K562 (cell line): ENCODE measurements at regions not wholly inside any gene's neighbourhood (a gene's known extent, or its start where the extent isn't known, plus 50 kb on each side); places are given as distances from the start of the nearest gene placed in this dataset.

Experiments
- ATAC-seq: fragments of 200-7000 bp; cut with Tn5 transposase; 3 replicates; pipeline ENCODE4 v1.9.1; 2020; ENCODE audit warnings: moderate library complexity
- BruUV-seq: library from RNA; stranded (reverse); fragments of 400-500 nt; replicated peaks from 2 replicates; lab custom pipeline; 2021; lab: Mats Ljungman, UMichigan
- CTCF ChIA-PET: fragments of 300-600 bp; formaldehyde crosslinking; extraction: SDS; loops from one replicate; lab custom pipeline; 2021; ENCODE audit warnings: low intra/inter-chr PET ratio; lab: Yijun Ruan, JAX
- POLR2A ChIA-PET: fragments of 300-600, 350-650 bp; sonication (Branson Sonifier 250); formaldehyde crosslinking; extraction: SDS; loops from one replicate; lab custom pipeline; 2021; ENCODE audit warnings: antibody characterized with exemption, inconsistent platforms; lab: Yijun Ruan, JAX
- DNase-seq, 4 experiments: peaks; one replicate each; pipeline versions ENCODE4 v3.0.0 to v3.0.0-alpha.2; 2011 to 2018; ENCODE audit warnings: low spot score in 3 of 4, mixed read lengths in 3 of 4; ENCODE audit errors: extremely low read depth in 1 of 4
- FAIRE-seq: peaks from 2 replicates; lab custom pipeline; 2011; peaks lifted over from hg19 to GRCh38; lab: Jason Lieb, UNC
- H2AFZ ChIP-seq: 2 replicates; pipeline ENCODE4 v1.6.0; 2011; ENCODE audit warnings: low read depth, low read length, control low read depth, inconsistent platforms
- H3K27ac ChIP-seq: fragments of 200-600 bp; 3 replicates; pipeline ENCODE4 v1.8.0; 2011; ENCODE audit warnings: low read depth, mild to moderate bottlenecking, control low read depth, inconsistent platforms, low read length, moderate library complexity, mixed read lengths; ENCODE audit errors: extremely low read depth
- H3K27me3 ChIP-seq, 2 experiments: fragments of 300-600 bp in 1 of 2; 2 replicates in 1 of 2; 3 replicates in 1 of 2; pipeline versions ENCODE4 v1.6.0 to v1.8.0; 2011; ENCODE audit warnings: inconsistent platforms in 2 of 2, low read length in 2 of 2, mild to moderate bottlenecking in 1 of 2, mixed read lengths in 1 of 2, moderate library complexity in 1 of 2; ENCODE audit not compliant: control insufficient read depth in 2 of 2, insufficient read depth in 2 of 2
- H3K36me3 ChIP-seq: fragments of 300-600 bp; 3 replicates; pipeline ENCODE4 v1.8.0; 2011; ENCODE audit warnings: mild to moderate bottlenecking, low read length, inconsistent platforms; ENCODE audit not compliant: control insufficient read depth, insufficient read depth
- H3K4me1 ChIP-seq, 2 experiments: fragments of 200-600 bp in 1 of 2; replicated peaks in 1 of 2; 2 replicates in 1 of 2; 3 replicates in 1 of 2; pipeline versions ENCODE4 v1.5.1 to v1.8.0; 2011; ENCODE audit warnings: inconsistent platforms in 2 of 2, low read length in 2 of 2, mild to moderate bottlenecking in 1 of 2, mixed read lengths in 1 of 2, moderate library complexity in 1 of 2; ENCODE audit not compliant: control insufficient read depth in 2 of 2, insufficient read depth in 2 of 2
- H3K4me2 ChIP-seq: 2 replicates; pipeline ENCODE4 v1.6.1; 2011; ENCODE audit warnings: low read length, control low read depth, inconsistent platforms, mixed read lengths; ENCODE audit not compliant: insufficient read depth
- H3K4me3 ChIP-seq: fragments of 200-600 bp; sonication (generic), shearing (Covaris generic); 2 replicates; pipeline ENCODE4 v1.5.1; 2016; ENCODE audit warnings: control low read depth, inconsistent platforms
- H3K79me2 ChIP-seq: fragments of 200-600 bp; 3 replicates; pipeline ENCODE4 v1.8.0; 2011; ENCODE audit warnings: low read length, inconsistent platforms; ENCODE audit not compliant: control insufficient read depth, insufficient read depth
- H3K9ac ChIP-seq, 2 experiments: 2 replicates each; pipeline versions ENCODE4 v1.6.0 to v1.6.1; 2011; ENCODE audit warnings: low read depth in 2 of 2, low read length in 2 of 2, control low read depth in 1 of 2, inconsistent platforms in 1 of 2, mild to moderate bottlenecking in 1 of 2, mixed read lengths in 1 of 2; ENCODE audit not compliant: insufficient read depth in 1 of 2
- H3K9me1 ChIP-seq: one replicate; pipeline ENCODE4 v1.6.0; 2011; ENCODE audit warnings: inconsistent platforms, mild to moderate bottlenecking, low read length, moderate library complexity; ENCODE audit not compliant: control insufficient read depth, insufficient read depth
- H3K9me3 ChIP-seq: replicated peaks from 2 replicates; pipeline ENCODE4 v1.5.1; 2011; ENCODE audit warnings: low read depth, low read length, inconsistent platforms; ENCODE audit not compliant: control insufficient read depth, insufficient read depth
- H4K20me1 ChIP-seq: replicated peaks from 2 replicates; pipeline ENCODE4 v1.6.1; 2011; ENCODE audit warnings: low read length, inconsistent platforms, mixed read lengths; ENCODE audit not compliant: control insufficient read depth, insufficient read depth
- ARNT ChIP-seq, 2 experiments: fragments of 450-650 bp; IDR thresholded peaks; 2 replicates each; pipeline ENCODE4 v1.6.1; 2016; ENCODE audit warnings: mild to moderate bottlenecking in 1 of 2
- CHD4 ChIP-seq: fragments of 200-600 bp; sonication (generic); IDR thresholded peaks from 3 replicates; pipeline ENCODE4 v1.6.1; 2012; ENCODE audit warnings: low read depth, mild to moderate bottlenecking, mixed read lengths, low read length, inconsistent platforms; ENCODE audit not compliant: insufficient read depth, insufficient replicate concordance, poor library complexity, severe bottlenecking
- GABPB1 ChIP-seq: sonication (generic); formaldehyde crosslinking; IDR thresholded peaks from 2 replicates; pipeline ENCODE4 v1.8.0; 2022; ENCODE audit warnings: mild to moderate bottlenecking, missing genetic modification reagents
- GATAD2A ChIP-seq: fragments of 450-650 bp; IDR thresholded peaks from 2 replicates; pipeline ENCODE4 v1.6.1; 2017
- LCOR ChIP-seq: sonication (generic); formaldehyde crosslinking; IDR thresholded peaks from 2 replicates; pipeline ENCODE4 v1.8.0; 2022; ENCODE audit warnings: mild to moderate bottlenecking, missing genetic modification reagents
- MCM5 ChIP-seq: fragments of 450-650 bp; IDR thresholded peaks from 2 replicates; pipeline ENCODE4 v1.6.1; 2016; ENCODE audit warnings: low read depth
- NR2C2 ChIP-seq, 2 experiments: fragments of 200-800 bp in 1 of 2; sonication (Bioruptor generic) in 1 of 2; sonication (generic) in 1 of 2; formaldehyde crosslinking in 1 of 2; IDR thresholded peaks; 2 replicates each; pipeline versions ENCODE4 v1.6.1 to v1.8.0; 2016 to 2022; ENCODE audit warnings: mild to moderate bottlenecking in 1 of 2, missing compliant biosample characterization in 1 of 2, missing genetic modification characterization in 1 of 2, missing genetic modification reagents in 1 of 2
- STAT5B ChIP-seq: fragments of 250-450 bp; sonication (Bioruptor Pico); IDR thresholded peaks from 2 replicates; pipeline ENCODE4 v1.8.0; 2021; ENCODE audit warnings: mild to moderate bottlenecking, inconsistent platforms
- U2AF2 ChIP-seq: fragments of 200-400 bp; formaldehyde crosslinking; optimal IDR thresholded peaks from 2 replicates; pipeline ENCODE3; 2017; ENCODE audit warnings: low read depth, mild to moderate bottlenecking, low read length
- ZFP30 ChIP-seq: fragments of 250-450 bp; sonication (Bioruptor Pico); IDR thresholded peaks from 2 replicates; pipeline ENCODE4 v1.8.0; 2022; ENCODE audit warnings: moderate library complexity, mild to moderate bottlenecking, inconsistent platforms, borderline replicate concordance
- ZKSCAN8 ChIP-seq: fragments of 200-800 bp; sonication (Bioruptor generic); IDR thresholded peaks from 2 replicates; pipeline ENCODE4 v1.6.1; 2016; ENCODE audit warnings: missing genetic modification characterization, missing compliant biosample characterization
- ZNF224 ChIP-seq: sonication (generic); formaldehyde crosslinking; IDR thresholded peaks from 2 replicates; pipeline ENCODE4 v1.8.0; 2022; ENCODE audit warnings: mild to moderate bottlenecking, missing genetic modification reagents
- ZNF311 ChIP-seq: fragments of 250-450 bp; sonication (Bioruptor Pico); IDR thresholded peaks from 2 replicates; pipeline ENCODE4 v1.4.0; 2020; ENCODE audit warnings: mild to moderate bottlenecking, moderate library complexity
- WGBS: fragments of 100-300 bp; shearing (Covaris generic); methylation state at CpG from one replicate; pipeline ENCODE4 v1.1.6; 2016; ENCODE audit warnings: low coverage, mixed read lengths; ENCODE audit not compliant: insufficient coverage; ENCODE audit errors: missing lambda C conversion rate; 5-methylcytosine and 5-hydroxymethylcytosine counted together
- in situ Hi-C: fragments of 300-500 bp; cut with MboI; formaldehyde crosslinking; loops from 4 replicates; pipeline ENCODE4 v1.15.0; 2018; ENCODE audit warnings: inconsistent platforms, mixed read lengths
- intact Hi-C: fragments of 100-400 bp; cut with micrococcal nuclease; formaldehyde crosslinking; loops from 2 replicates; pipeline ENCODE4 v1.14.2; 2022

DNA sequence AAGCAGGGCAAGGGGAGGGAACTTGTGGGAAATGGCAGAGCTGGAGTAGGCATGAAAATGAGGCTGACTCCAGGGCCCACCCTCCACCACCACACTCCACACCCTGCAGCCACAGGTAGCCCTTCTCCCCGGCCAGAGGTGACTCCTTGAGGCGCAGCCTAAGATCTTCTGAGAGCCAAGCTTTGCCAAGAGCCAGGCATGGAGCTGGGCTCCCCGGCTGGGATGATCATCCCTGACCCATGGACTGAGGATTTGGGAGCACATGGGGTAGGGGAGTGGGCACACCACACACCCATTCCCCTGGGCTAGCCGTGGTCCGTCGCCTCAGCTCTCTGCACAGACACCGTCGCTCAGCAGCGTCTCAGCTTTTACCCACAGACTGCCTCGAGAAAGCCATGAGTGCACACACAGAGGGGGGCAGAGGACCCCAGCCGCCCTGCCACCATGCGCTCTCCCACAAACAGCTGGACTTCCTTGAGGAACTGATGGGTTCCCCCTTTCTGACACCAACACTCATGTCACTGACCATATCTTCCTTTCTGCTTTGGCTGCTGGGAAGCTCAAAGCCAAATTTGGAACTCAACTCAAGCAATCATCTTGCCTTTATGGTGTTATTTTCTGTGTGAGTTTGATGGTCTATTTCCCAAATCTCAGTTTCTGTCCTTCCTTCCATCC is 123.6 kb upstream of the RUNX3 start:
- H3K27ac ChIP-seq = no peak overlapping the region
- in situ Hi-C loops (no loop called here), intact Hi-C loops (no loop called here)
- no peak for FAIRE-seq
- no peaks in the 10 kb centered on the region for H3K9me1 ChIP-seq
- H3K27me3 ChIP-seq = peaks cover 45 to 74% of the 10 kb centered on the region in 2 experiments
- no peak overlapping the region for H3K4me2 ChIP-seq
- no peaks in the 10 kb centered on the region for H3K9me3 ChIP-seq
- no peak overlapping the region for H2AFZ ChIP-seq
- WGBS = 1% methylated on average over 12 of the region's 12 CpGs
- H3K79me2 ChIP-seq = no peaks in the 10 kb centered on the region
- peaks cover 0 to 3% of the 10 kb centered on the region in 2 experiments; a peak in 1 of 5 replicates for H3K4me1 ChIP-seq
- TF ChIP-seq GATAD2A (no peak), CHD4 (no peak), NR2C2 (CRISPR knock-in tag; IDR thresholded peaks at IDR 0.05) (no peak), NR2C2 (tag; IDR thresholded peaks at IDR 0.05) (no peak), U2AF2 (no peak), ZFP30 (CRISPR knock-in tag) (no peak), ZNF311 (CRISPR knock-in tag) (no peak), ZKSCAN8 (CRISPR knock-in tag) (no peak), LCOR (CRISPR knock-in tag) (no peak), STAT5B (CRISPR knock-in tag) (no peak), MCM5 (no peak), ZNF224 (CRISPR knock-in tag) (no peak), GABPB1 (CRISPR knock-in tag) (no peak), ARNT (IDR thresholded peaks at IDR 0.05) (no peak)
- POLR2A ChIA-PET = interaction anchor here (1.3 kb wide), 1 partner anchor 27 kb away, joined by 4 read pairs; no protein-coding TSS in a partner anchor
- BruUV-seq = no TSS peak
- no peak overlapping the region for H3K4me3 ChIP-seq
- ATAC-seq = no peak
- H3K36me3 ChIP-seq = no peaks in the 10 kb centered on the region
- CTCF ChIA-PET = no interaction called here
- no peak overlapping the region for H3K9ac ChIP-seq
- no peak for DNase-seq
- peaks cover 11% of the 10 kb centered on the region; the same call in 1 of the 2 replicates for H4K20me1 ChIP-seq
